ENCODE measurements at regions not wholly inside any gene's neighbourhood (a gene's known extent, or its start where the extent isn't known, plus 50 kb on each side); places are given as distances from the start of the nearest gene placed in this dataset.

GRCh38 chr6:74826263-74826662 lies 379.6 kb downstream of the COL12A1 start:
- H3F3A ChIP-seq (ENCODE audit: insufficient read depth, low read length, poor library complexity, severe bottlenecking) = no peaks in the 10 kb centered on the region
- H3K9ac ChIP-seq (ENCODE audit: low read length) = no peak overlapping the region
- TF ChIP-seq REST (IDR thresholded peaks at IDR 0.05; ENCODE audit: borderline replicate concordance) (no peak), POLR2AphosphoS5 (IDR thresholded peaks at IDR 0.05) (no peak), TAF1 (IDR thresholded peaks at IDR 0.05; ENCODE audit: low read depth) (no peak), SMC3 (conservative IDR thresholded peaks at IDR 0.05; ENCODE audit: poor library complexity) (no peak), EZH2 (IDR thresholded peaks at IDR 0.05; ENCODE audit: borderline replicate concordance, insufficient read depth, low read length, poor library complexity, severe bottlenecking) (no peak), MXI1 (conservative IDR thresholded peaks at IDR 0.05; ENCODE audit: poor library complexity, severe bottlenecking) (no peak), CTCF (IDR thresholded peaks at IDR 0.05; ENCODE audit: poor library complexity, severe bottlenecking) (no peak), EP300 (conservative IDR thresholded peaks at IDR 0.05; ENCODE audit: poor library complexity, severe bottlenecking) (no peak), RAD21 (conservative IDR thresholded peaks at IDR 0.05) (no peak)
- no peaks in the 10 kb centered on the region for H3K9me3 ChIP-seq (ENCODE audit: low read length)
- no peak overlapping the region for H3K27ac ChIP-seq (ENCODE audit: low read length)
- H3K9me2 ChIP-seq (ENCODE audit: insufficient read depth, low read length) = no peaks in the 10 kb centered on the region
- H2AFZ ChIP-seq (ENCODE audit: low read depth, low read length) = no peak overlapping the region
- H3K27me3 ChIP-seq (ENCODE audit: insufficient read depth, low read depth, low read length) = no peaks in the 10 kb centered on the region
- no peaks in the 10 kb centered on the region for H3K79me2 ChIP-seq (replicated peaks; ENCODE audit: insufficient read depth, low read length)
- no peaks in the 10 kb centered on the region for H4K20me1 ChIP-seq (ENCODE audit: insufficient read depth)
- H3K36me3 ChIP-seq (ENCODE audit: insufficient read depth, low read length) = no peaks in the 10 kb centered on the region
- H3K4me2 ChIP-seq (ENCODE audit: low read length) = no peak overlapping the region
- H3K4me3 ChIP-seq (ENCODE audit: low read length) = no peak overlapping the region

GRCh38 chr6:74814440-74814839 lies 391.4 kb downstream of the COL12A1 start:
- no peaks in the 10 kb centered on the region for H3K27me3 ChIP-seq (ENCODE audit: insufficient read depth, low read depth, low read length)
- no peaks in the 10 kb centered on the region for H3K79me2 ChIP-seq (replicated peaks; ENCODE audit: insufficient read depth, low read length)
- H3K9me2 ChIP-seq (ENCODE audit: insufficient read depth, low read length) = no peaks in the 10 kb centered on the region
- H3K9me3 ChIP-seq (ENCODE audit: low read length) = no peaks in the 10 kb centered on the region
- no peaks in the 10 kb centered on the region for H3F3A ChIP-seq (ENCODE audit: insufficient read depth, low read length, poor library complexity, severe bottlenecking)
- TF ChIP-seq TAF1 (IDR thresholded peaks at IDR 0.05; ENCODE audit: low read depth) = no peak
- H3K36me3 ChIP-seq (ENCODE audit: insufficient read depth, low read length) = no peaks in the 10 kb centered on the region
- no peaks in the 10 kb centered on the region for H4K20me1 ChIP-seq (ENCODE audit: insufficient read depth)
- H2AFZ ChIP-seq (ENCODE audit: low read depth, low read length) = no peak overlapping the region
- no peak overlapping the region for H3K27ac ChIP-seq (ENCODE audit: low read length)
- H3K4me2 ChIP-seq (ENCODE audit: low read length) = no peak overlapping the region
- no peak overlapping the region for H3K9ac ChIP-seq (ENCODE audit: low read length)
- no peak overlapping the region for H3K4me3 ChIP-seq (ENCODE audit: low read length)

GRCh38 chr6:74807674-74808073 lies 398.2 kb downstream of the COL12A1 start:
- TF ChIP-seq MXI1 (conservative IDR thresholded peaks at IDR 0.05; ENCODE audit: poor library complexity, severe bottlenecking) (no peak), EZH2 (IDR thresholded peaks at IDR 0.05; ENCODE audit: borderline replicate concordance, insufficient read depth, low read length, poor library complexity, severe bottlenecking) (no peak), SMC3 (conservative IDR thresholded peaks at IDR 0.05; ENCODE audit: poor library complexity) (no peak), REST (IDR thresholded peaks at IDR 0.05; ENCODE audit: borderline replicate concordance) (no peak), RAD21 (conservative IDR thresholded peaks at IDR 0.05) (no peak), POLR2AphosphoS5 (IDR thresholded peaks at IDR 0.05) (no peak), EP300 (conservative IDR thresholded peaks at IDR 0.05; ENCODE audit: poor library complexity, severe bottlenecking) (no peak), CTCF (IDR thresholded peaks at IDR 0.05; ENCODE audit: poor library complexity, severe bottlenecking) (no peak), TAF1 (IDR thresholded peaks at IDR 0.05; ENCODE audit: low read depth) (no peak)
- Histone ChIP-seq H3K9ac (ENCODE audit: low read length) (no peak overlapping the region), H3K4me3 (ENCODE audit: low read length) (no peak overlapping the region), H3K79me2 (replicated peaks; ENCODE audit: insufficient read depth, low read length) (no peaks in the 10 kb centered on the region), H3K27me3 (ENCODE audit: insufficient read depth, low read depth, low read length) (no peaks in the 10 kb centered on the region), H3F3A (ENCODE audit: insufficient read depth, low read length, poor library complexity, severe bottlenecking) (no peaks in the 10 kb centered on the region), H2AFZ (ENCODE audit: low read depth, low read length) (no peak overlapping the region), H3K9me3 (ENCODE audit: low read length) (no peaks in the 10 kb centered on the region), H4K20me1 (ENCODE audit: insufficient read depth) (no peaks in the 10 kb centered on the region), H3K27ac (ENCODE audit: low read length) (no peak overlapping the region), H3K4me2 (ENCODE audit: low read length) (no peak overlapping the region), H3K9me2 (ENCODE audit: insufficient read depth, low read length) (no peaks in the 10 kb centered on the region), H3K36me3 (ENCODE audit: insufficient read depth, low read length) (no peaks in the 10 kb centered on the region)

All from neural cell (in vitro differentiated cells).